Mononuclear cell (primary cell): ENCODE measurements at regions not wholly inside any gene's neighbourhood (a gene's known extent, or its start where the extent isn't known, plus 50 kb on each side); places are given as distances from the start of the nearest gene placed in this dataset.

ENCODE experiments used
- H3K27me3 ChIP-seq: 2 replicates; pipeline ENCODE4 v1.6.0; 2011; ENCODE audit warnings: low read length, control low read depth; ENCODE audit not compliant: insufficient read depth
- H3K4me1 ChIP-seq: 2 replicates; pipeline ENCODE4 v1.5.1; 2011; ENCODE audit warnings: mild to moderate bottlenecking, low read length, control low read depth; ENCODE audit not compliant: insufficient read depth
- H3K4me3 ChIP-seq: 2 replicates; pipeline ENCODE4 v1.5.1; 2011; ENCODE audit warnings: mild to moderate bottlenecking, low read length, moderate library complexity
- H3K9me3 ChIP-seq: 2 replicates; pipeline ENCODE4 v1.5.1; 2011; ENCODE audit warnings: low read depth, mild to moderate bottlenecking, control low read depth, low read length

DNA sequence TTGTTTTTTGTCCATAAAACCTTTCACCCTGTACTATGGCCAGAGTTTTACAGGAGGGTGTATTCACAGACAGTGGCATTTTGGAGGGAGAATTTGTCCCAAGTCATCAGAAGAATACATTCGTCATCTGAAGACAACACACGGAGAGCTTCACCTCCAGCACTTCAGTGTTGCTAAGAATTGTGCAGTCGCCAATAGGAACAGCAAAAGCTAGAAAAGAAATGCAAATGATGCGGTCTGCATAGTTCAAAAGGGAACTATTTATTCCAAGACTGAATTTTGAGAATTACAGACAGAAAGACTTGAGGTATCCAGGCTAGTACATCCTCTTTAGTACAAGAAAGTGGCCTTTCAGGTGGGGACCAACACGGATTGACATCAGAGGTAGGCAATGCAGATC lies 399.2 kb upstream of the KIF2A start:
- Histone ChIP-seq H3K27me3 (no peaks in the 10 kb centered on the region), H3K4me3 (no peak overlapping the region), H3K9me3 (no peaks in the 10 kb centered on the region), H3K4me1 (no peaks in the 10 kb centered on the region)

DNA sequence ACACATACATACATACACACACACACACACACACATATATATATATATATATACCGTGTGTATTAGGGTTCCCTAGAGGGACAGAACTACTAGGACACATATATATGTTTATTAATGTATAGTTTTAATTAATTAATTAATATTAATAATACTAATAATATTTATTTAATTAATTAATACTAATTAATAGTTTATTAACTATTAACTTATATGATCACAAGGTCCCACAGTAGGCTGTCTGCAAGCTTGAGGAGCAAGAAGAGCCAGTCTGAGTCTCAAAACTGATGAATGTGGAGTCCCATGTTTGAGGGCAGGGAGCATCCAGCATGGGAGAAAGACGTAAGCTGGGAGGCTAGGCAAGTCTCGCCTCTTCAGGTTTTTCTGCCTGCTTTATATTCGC lies 398.0 kb upstream of the KIF2A start:
- H3K9me3 ChIP-seq = no peaks in the 10 kb centered on the region
- H3K27me3 ChIP-seq = no peaks in the 10 kb centered on the region
- no peaks in the 10 kb centered on the region for H3K4me1 ChIP-seq
- H3K4me3 ChIP-seq = no peak overlapping the region

DNA sequence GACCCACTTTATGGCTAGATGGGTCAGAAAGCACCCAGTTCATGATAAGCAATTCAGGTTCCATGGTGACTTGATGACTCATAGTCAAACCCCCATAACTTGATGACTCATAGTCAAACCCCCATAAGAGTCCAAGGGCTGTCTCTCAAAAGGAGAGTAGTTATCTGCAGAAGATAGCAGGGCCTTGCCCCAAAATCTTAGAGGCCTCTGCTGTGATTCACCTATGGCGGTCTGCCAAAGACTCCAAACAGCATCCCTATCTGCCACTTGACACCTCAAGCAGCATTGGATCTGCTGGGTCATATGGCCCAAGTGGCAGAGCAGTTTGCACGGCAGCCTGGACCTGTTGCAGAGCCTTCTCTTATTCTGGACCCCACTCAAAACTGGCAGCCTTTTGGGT lies 395.2 kb upstream of the KIF2A start:
- H3K9me3 ChIP-seq = no peaks in the 10 kb centered on the region
- no peaks in the 10 kb centered on the region for H3K4me1 ChIP-seq
- no peak overlapping the region for H3K4me3 ChIP-seq
- H3K27me3 ChIP-seq = no peaks in the 10 kb centered on the region

DNA sequence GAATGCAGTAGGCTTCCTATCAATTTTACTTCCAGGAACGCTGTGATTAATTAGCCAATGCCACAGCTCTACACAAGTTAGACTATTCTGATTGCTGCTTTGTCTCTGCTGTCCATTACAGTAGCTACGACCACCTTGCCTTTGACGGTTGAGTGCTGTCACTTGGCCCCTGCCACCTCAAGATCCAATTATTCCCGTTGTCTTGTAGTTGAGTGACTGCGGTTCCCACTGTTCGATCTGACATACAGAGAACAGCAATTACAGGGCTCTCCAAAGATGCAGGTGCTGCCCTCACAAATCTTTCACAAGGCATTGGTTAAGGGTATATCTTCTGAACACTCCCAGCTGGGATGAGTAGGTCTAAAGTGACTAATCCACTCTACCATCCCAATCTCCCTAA lies 393.4 kb upstream of the KIF2A start:
- Histone ChIP-seq H3K9me3 (no peaks in the 10 kb centered on the region), H3K27me3 (no peaks in the 10 kb centered on the region), H3K4me3 (no peak overlapping the region), H3K4me1 (no peaks in the 10 kb centered on the region)

DNA sequence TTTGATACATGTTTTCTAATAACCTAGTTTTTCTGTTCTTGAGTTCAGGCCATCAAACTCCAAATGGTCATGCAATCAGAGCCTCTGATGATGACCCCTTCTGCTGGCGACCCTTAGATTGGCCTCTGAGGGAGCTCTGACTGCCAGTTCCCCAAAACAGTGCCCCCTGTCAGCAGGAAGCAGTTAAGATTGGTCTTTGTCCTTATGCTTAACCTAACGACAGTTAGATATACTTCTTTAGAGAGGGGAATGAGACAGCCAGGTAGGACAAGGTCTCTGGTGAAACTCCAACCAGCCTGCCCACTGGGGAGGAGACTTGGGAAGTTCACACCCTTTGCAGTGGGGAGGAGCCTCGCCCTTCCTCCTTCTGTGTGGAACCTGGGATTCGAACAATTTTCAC lies 390.4 kb upstream of the KIF2A start:
- no peaks in the 10 kb centered on the region for H3K4me1 ChIP-seq
- H3K27me3 ChIP-seq = no peaks in the 10 kb centered on the region
- H3K9me3 ChIP-seq = no peaks in the 10 kb centered on the region
- no peak overlapping the region for H3K4me3 ChIP-seq

DNA sequence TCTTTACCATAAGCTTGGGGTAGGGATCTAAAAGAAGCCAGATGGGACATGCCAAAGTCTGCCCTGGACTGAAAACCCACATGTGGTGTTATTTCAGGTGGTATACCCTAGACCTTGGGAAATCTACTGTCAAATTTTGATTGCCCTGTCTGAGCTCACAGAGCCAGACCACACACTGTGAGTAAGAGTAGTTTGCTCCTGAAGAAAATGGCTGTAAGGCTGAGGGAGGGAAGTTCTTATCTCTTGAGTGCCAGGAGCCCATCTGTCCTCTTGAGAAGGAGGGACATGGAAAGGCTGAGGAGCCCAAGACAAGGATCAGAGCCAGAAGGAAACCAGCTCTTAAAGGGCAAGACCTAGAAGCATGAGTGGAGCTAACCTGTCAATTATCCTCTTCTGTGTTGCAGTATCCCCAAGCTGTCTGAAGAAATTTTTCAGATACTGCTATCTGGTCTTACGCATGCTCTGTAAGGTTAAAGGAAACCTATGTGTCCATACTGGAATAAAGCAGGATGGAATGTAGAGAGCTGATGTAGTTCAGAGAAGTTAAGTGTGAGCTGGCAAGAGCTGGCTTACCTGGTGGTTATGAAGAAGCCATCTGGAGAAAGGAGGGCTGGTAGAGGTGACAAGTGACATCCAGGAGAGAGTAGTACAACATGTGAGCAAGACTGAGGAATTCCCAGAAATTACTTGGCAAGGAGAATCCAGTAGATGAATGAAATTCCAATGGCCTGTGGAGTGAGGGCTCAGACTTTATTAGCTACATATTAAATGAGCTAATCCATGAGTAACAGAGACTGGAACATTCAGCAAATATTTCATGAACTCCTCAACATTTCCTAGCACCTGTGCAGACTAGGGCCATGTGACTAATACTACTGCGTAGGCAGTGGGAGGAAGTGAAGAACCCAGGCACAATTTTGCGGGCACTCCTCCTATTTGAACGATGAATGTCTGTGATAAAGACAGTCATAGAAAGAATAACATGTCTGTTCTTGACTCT lies 389.1 kb upstream of the KIF2A start:
- H3K4me1 ChIP-seq = no peaks in the 10 kb centered on the region
- no peaks in the 10 kb centered on the region for H3K9me3 ChIP-seq
- no peak overlapping the region for H3K4me3 ChIP-seq
- H3K27me3 ChIP-seq = no peaks in the 10 kb centered on the region

DNA sequence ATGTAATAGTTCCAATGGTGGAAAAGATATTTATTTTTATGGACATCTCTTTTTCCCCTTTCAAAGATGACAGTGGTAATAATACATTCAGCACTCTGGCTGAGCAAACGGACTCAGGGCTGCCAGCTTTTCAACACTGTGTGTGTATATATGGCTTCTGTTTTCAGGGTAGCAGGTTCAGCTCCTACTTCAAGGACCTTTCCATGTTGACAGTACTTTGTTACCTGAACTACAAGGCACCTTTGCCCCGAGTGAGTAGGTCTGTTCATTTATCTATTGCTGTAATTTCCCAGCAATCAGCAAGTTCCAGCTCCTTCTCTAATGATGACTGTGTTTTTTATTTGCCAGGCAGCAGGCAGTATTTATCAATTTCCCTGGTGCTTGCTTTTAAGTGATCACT lies 387.4 kb upstream of the KIF2A start:
- no peaks in the 10 kb centered on the region for H3K9me3 ChIP-seq

DNA sequence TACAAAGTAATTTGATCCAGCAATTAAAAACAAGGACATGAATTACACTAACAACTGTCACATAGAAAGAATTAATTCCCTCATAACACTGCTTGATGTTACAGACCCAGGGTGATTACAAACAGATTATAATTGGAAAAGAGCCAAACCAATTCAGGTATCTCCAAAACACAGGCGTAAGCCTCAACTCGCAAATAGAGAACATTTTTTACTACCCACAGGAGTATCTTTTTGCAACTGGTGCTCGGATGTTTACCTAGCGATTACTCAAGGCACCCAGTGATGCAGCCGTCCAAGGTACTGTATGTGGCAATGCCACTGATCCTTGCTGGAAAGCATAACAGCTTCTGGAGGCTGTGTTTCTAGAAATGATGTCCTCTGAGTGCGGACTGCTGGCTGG lies 386.1 kb upstream of the KIF2A start:
- H3K4me3 ChIP-seq = no peak overlapping the region
- no peaks in the 10 kb centered on the region for H3K27me3 ChIP-seq

More for the DNA sequence above, 387.4 kb upstream of the KIF2A start:
- H3K4me1 ChIP-seq = no peaks in the 10 kb centered on the region
- no peak overlapping the region for H3K4me3 ChIP-seq
- H3K27me3 ChIP-seq = no peaks in the 10 kb centered on the region

DNA sequence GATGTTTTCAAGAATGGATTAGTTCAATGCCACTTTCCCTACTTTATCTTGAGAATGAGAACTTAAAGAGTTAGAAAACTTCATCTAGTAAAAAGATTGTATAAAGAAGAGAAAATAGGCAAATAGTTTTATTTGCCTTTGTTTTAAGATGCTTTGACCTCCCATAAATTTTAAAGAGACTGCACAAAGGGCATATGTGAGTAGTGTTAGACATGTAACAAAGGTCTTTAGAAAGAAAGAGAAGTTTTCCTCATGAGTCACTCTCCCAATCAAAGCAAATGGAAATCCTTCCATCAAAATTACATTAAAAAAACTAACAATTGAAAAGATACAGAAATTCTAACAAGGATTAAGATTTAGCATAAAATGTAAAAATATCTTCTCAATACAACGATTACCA lies 381.8 kb upstream of the KIF2A start:
- Histone ChIP-seq H3K4me1 (no peaks in the 10 kb centered on the region), H3K27me3 (no peaks in the 10 kb centered on the region), H3K9me3 (no peaks in the 10 kb centered on the region), H3K4me3 (no peak overlapping the region)

More for the DNA sequence above, 386.1 kb upstream of the KIF2A start:
- H3K9me3 ChIP-seq = no peaks in the 10 kb centered on the region
- H3K4me1 ChIP-seq = no peaks in the 10 kb centered on the region

DNA sequence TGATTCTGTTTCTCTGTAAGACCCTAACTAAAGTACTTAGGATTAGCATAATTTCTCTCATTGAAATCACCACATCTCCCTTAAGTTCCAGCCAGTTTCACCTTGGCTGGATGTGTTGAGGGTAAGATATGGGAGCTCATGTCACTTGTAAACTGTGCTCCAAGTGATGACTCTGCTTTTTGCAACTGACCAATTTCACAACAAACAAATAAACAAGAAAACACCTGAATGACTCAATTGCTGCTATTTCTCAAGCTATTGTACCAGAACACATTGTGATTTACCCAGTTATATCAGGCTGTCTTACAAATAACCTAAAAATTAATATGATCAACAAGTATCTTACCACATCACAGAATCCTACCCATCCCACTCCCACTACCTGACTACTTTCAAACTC lies 379.1 kb upstream of the KIF2A start:
- Histone ChIP-seq H3K4me1 (no peaks in the 10 kb centered on the region), H3K27me3 (no peaks in the 10 kb centered on the region), H3K4me3 (no peak overlapping the region), H3K9me3 (no peaks in the 10 kb centered on the region)

DNA sequence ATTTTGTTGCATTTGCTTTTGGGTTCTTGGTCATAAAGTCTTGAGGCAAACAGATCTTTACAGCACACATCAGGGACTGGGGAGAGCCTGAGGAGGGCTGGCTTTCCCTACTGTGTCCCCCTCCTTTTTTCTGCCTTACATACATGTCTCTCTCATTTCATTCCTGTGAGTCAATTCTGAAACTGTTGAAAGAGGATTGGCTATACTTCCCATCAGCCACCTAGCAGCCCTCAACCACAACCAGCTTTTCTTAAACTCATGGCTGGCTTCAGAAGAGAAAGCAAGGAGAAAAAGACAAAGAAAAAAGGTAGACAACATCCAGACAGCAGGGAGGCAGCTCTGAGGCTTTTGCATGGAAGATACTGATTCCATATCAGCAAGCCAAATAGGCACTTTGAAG lies 374.8 kb upstream of the KIF2A start:
- H3K9me3 ChIP-seq = no peaks in the 10 kb centered on the region
- H3K27me3 ChIP-seq = no peaks in the 10 kb centered on the region
- no peak overlapping the region for H3K4me3 ChIP-seq
- H3K4me1 ChIP-seq = no peaks in the 10 kb centered on the region

DNA sequence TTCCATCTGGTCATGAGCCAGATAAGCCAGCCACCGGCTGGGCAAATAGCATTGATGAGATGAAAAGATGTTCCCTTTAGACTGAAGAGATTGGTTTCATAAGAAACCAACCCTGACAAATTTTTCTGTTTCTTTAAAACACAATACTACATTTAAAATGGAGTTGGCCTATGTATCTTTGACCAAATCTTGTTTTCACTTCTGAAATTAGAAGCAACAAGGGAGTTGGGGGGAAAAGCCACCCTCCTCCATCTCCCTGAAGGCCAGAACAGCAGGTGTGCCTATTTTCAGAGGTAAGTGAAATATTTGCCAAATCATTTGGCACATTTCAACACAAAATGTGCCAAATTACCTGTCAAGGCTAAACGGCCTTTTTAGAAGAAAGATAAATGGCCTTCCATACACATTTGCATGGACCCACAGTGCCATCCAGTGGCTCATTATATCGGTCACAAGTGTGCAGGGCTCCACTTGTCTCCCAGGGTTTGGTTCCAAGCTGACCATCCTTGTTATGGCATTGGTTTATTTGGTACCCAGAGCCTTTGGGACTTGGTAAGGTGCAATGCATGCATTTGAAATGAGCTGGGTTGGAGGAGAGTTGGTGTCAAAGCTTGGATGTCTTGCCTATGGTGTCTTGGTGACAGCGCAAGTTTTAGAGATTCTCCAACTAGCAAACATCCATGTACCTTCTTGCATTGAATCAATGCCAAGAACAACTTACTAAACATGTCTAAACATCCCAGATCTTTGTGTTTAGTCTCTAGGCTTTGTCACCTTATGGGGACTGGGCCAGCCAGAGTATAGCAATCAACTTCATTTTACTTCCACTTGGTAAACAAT lies 372.0 kb upstream of the KIF2A start:
- H3K9me3 ChIP-seq = no peaks in the 10 kb centered on the region
- no peaks in the 10 kb centered on the region for H3K4me1 ChIP-seq
- H3K4me3 ChIP-seq = no peak overlapping the region
- H3K27me3 ChIP-seq = no peaks in the 10 kb centered on the region

DNA sequence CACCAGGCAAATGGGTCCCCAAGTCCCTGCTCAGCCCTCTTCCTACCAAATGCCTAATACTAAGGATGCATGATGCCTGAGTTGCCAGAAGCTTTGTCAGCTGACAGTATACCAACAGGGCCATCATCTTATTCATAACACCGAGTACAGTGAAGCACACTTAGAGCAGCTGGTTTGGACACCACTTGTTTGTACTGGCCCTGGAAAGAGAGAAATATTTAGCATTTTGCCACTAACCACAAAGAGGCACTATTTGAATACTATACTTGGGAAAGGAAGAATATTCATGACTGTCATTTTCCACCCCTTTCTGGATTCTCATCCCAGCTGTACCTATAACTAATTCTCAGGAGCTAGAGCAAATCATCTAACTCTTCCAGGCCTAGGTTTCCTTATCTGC lies 364.4 kb upstream of the KIF2A start:
- Histone ChIP-seq H3K9me3 (no peaks in the 10 kb centered on the region), H3K4me1 (no peaks in the 10 kb centered on the region), H3K27me3 (no peaks in the 10 kb centered on the region), H3K4me3 (no peak overlapping the region)

DNA sequence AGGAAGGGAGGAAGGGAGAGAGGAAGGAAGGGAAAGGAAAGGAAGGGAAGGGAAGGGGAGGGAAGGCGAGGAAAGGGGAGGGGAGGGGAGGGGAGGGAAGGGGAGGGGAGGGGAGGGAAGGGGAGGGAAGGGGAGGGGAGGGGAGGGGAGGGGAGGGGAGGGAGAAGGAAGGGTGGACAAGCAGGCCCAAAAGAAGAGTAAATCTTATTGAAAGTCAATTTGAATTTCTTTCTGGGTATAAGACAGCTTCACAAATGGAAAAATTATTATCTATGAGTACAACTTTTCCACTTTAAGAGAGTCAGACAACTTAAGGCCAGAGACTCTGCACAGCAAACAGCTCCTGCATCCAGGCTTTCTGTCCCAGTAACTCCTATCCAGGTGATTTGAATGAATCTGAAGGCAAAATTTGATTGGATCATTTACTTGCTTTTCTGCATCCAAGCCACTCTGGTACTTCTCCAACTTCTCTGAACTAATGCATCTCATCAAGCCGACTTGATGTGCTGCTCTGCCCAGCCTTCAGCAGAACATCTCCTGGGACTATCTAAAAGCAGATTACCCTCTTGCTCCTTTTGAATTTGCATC lies 363.4 kb upstream of the KIF2A start:
- Histone ChIP-seq H3K4me1 (no peaks in the 10 kb centered on the region), H3K9me3 (no peaks in the 10 kb centered on the region), H3K4me3 (no peak overlapping the region), H3K27me3 (no peaks in the 10 kb centered on the region)

DNA sequence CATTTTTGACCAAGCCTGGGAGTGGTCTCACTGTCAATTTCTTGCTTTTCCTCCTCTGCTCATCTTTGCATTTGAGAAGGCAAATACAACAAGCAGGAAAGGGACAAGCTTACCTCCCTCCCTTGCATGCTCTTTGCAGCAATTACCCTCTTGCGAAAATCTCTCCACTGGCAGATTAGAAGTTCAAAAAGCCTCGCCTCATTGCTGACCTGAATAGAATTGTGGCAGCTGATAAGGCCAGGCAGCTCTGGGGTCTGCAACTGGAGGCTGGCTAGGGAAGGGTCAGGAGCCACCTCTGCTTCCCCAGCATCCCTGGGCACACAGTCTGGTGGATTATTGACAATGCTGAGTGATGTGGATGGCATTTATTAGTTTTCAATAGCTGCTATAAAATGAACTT lies 362.3 kb upstream of the KIF2A start:
- Histone ChIP-seq H3K9me3 (no peaks in the 10 kb centered on the region), H3K27me3 (no peaks in the 10 kb centered on the region), H3K4me1 (no peaks in the 10 kb centered on the region), H3K4me3 (no peak overlapping the region)
